ENCODE measurements at regions not wholly inside any gene's neighbourhood (a gene's known extent, or its start where the extent isn't known, plus 50 kb on each side); places are given as distances from the start of the nearest gene placed in this dataset.

- DNase-seq (ENCODE audit: low read depth, low spot score) = no peak
Measured at GRCh38 chr1:14100919-14101318, 400.9 kb downstream of the PRDM2 start.

GRCh38 chr1:14102180-14102579 is 402.2 kb downstream of the PRDM2 start:
- no peak for DNase-seq (ENCODE audit: low read depth, low spot score)

- DNase-seq (ENCODE audit: low read depth, low spot score) = no peak
Measured at GRCh38 chr1:14103878-14104430, 404.0 kb downstream of the PRDM2 start.

- DNase-seq (ENCODE audit: low read depth, low spot score) = no peak
Measured at GRCh38 chr1:14106126-14106525, 406.1 kb downstream of the PRDM2 start.

GRCh38 chr1:14106679-14107313 is 406.8 kb downstream of the PRDM2 start:
- DNase-seq (ENCODE audit: low read depth, low spot score) = no peak

GRCh38 chr1:14108356-14109275 is 408.6 kb downstream of the PRDM2 start:
- DNase-seq (ENCODE audit: low read depth, low spot score) = no peak

GRCh38 chr1:14109276-14109635 is 409.3 kb downstream of the PRDM2 start:
- DNase-seq (ENCODE audit: low read depth, low spot score) = no peak

GRCh38 chr1:14110040-14110439 is 410.1 kb downstream of the PRDM2 start:
- DNase-seq (ENCODE audit: low read depth, low spot score) = no peak

- DNase-seq (ENCODE audit: low read depth, low spot score) = no peak
Measured at GRCh38 chr1:14111121-14111520, 411.1 kb downstream of the PRDM2 start.

GRCh38 chr1:14112613-14113012 is 412.6 kb downstream of the PRDM2 start:
- no peak for DNase-seq (ENCODE audit: low read depth, low spot score)

GRCh38 chr1:14113271-14113670 is 413.3 kb downstream of the PRDM2 start:
- no peak for DNase-seq (ENCODE audit: low read depth, low spot score)

GRCh38 chr1:14113841-14114567 is 414.0 kb downstream of the PRDM2 start:
- peak; percentile 54 for DNase-seq (ENCODE audit: low read depth, low spot score)

- DNase-seq (ENCODE audit: low read depth, low spot score) = no peak
Measured at GRCh38 chr1:14115976-14116375, 416.0 kb downstream of the PRDM2 start.

GRCh38 chr1:14117700-14118099 is 417.7 kb downstream of the PRDM2 start:
- no peak for DNase-seq (ENCODE audit: low read depth, low spot score)

GRCh38 chr1:14118691-14119485 is 418.9 kb downstream of the PRDM2 start:
- DNase-seq (ENCODE audit: low read depth, low spot score) = no peak

GRCh38 chr1:14120895-14121294 is 420.9 kb downstream of the PRDM2 start:
- DNase-seq (ENCODE audit: low read depth, low spot score) = no peak

GRCh38 chr1:14128096-14128495 is 428.1 kb downstream of the PRDM2 start:
- DNase-seq (ENCODE audit: low read depth, low spot score) = no peak

- DNase-seq (ENCODE audit: low read depth, low spot score) = no peak
Measured at GRCh38 chr1:14129009-14129408, 429.0 kb downstream of the PRDM2 start.

- DNase-seq (ENCODE audit: low read depth, low spot score) = no peak
Measured at GRCh38 chr1:14135070-14135469, 435.1 kb downstream of the PRDM2 start.

GRCh38 chr1:14136152-14136763 is 436.3 kb downstream of the PRDM2 start:
- DNase-seq (ENCODE audit: low read depth, low spot score) = peak; percentile 27

GRCh38 chr1:14136881-14137280 is 436.9 kb downstream of the PRDM2 start:
- DNase-seq (ENCODE audit: low read depth, low spot score) = no peak

Measured in ELF-1 (cell line).